ENCODE measurements at regions not wholly inside any gene's neighbourhood (a gene's known extent, or its start where the extent isn't known, plus 50 kb on each side); places are given as distances from the start of the nearest gene placed in this dataset.

- no peak for DNase-seq
- Mint-ChIP-seq H3K36me3 (ENCODE audit: low read depth) (no peaks in the 10 kb centered on the region), H3K27me3 (ENCODE audit: low read depth) (no peaks in the 10 kb centered on the region), H3K27ac (no peak overlapping the region), H3K4me3 (no peak overlapping the region), H3K9me3 (no peaks in the 10 kb centered on the region), H3K4me1 (ENCODE audit: low read depth) (no peaks in the 10 kb centered on the region)
- intact Hi-C loops (cut with micrococcal nuclease): no loop called here
- CTCF ChIA-PET: no interaction called here
These were observed 103.5 kb upstream of the COL5A1 start for GRCh38 chr9:134537951-134538641.

GRCh38 chr9:134538856-134539566 is 102.6 kb upstream of the COL5A1 start:
- no peak overlapping the region for H3K27ac Mint-ChIP-seq
- intact Hi-C loops (cut with micrococcal nuclease): no loop called here
- no peaks in the 10 kb centered on the region for H3K9me3 Mint-ChIP-seq
- H3K36me3 Mint-ChIP-seq (ENCODE audit: low read depth): no peaks in the 10 kb centered on the region
- no peaks in the 10 kb centered on the region for H3K27me3 Mint-ChIP-seq (ENCODE audit: low read depth)
- CTCF ChIA-PET: no interaction called here
- H3K4me3 Mint-ChIP-seq: no peak overlapping the region
- no peak for DNase-seq
- H3K4me1 Mint-ChIP-seq (ENCODE audit: low read depth): no peaks in the 10 kb centered on the region

- CTCF ChIA-PET: no interaction called here
- H3K27me3 Mint-ChIP-seq (ENCODE audit: low read depth): no peaks in the 10 kb centered on the region
- DNase-seq: no peak
- intact Hi-C loops (cut with micrococcal nuclease): no loop called here
- no peaks in the 10 kb centered on the region for H3K36me3 Mint-ChIP-seq (ENCODE audit: low read depth)
- no peaks in the 10 kb centered on the region for H3K4me1 Mint-ChIP-seq (ENCODE audit: low read depth)
- no peak overlapping the region for H3K4me3 Mint-ChIP-seq
- no peak overlapping the region for H3K27ac Mint-ChIP-seq
- H3K9me3 Mint-ChIP-seq: no peaks in the 10 kb centered on the region
These were observed 101.9 kb upstream of the COL5A1 start for GRCh38 chr9:134539586-134540194.

- H3K4me3 Mint-ChIP-seq: no peak overlapping the region
These were observed 101.1 kb upstream of the COL5A1 start for GRCh38 chr9:134540276-134541096.

GRCh38 chr9:134541097-134541747 is 100.4 kb upstream of the COL5A1 start:
- Mint-ChIP-seq H3K36me3 (ENCODE audit: low read depth) (no peaks in the 10 kb centered on the region), H3K9me3 (no peaks in the 10 kb centered on the region), H3K4me3 (no peak overlapping the region), H3K27me3 (ENCODE audit: low read depth) (no peaks in the 10 kb centered on the region), H3K4me1 (ENCODE audit: low read depth) (no peaks in the 10 kb centered on the region), H3K27ac (no peak overlapping the region)
- intact Hi-C loops (cut with micrococcal nuclease): no loop called here
- no peak for DNase-seq
- CTCF ChIA-PET: no interaction called here

More at GRCh38 chr9:134540276-134541096, 101.1 kb upstream of the COL5A1 start:
- Mint-ChIP-seq H3K36me3 (ENCODE audit: low read depth) (no peaks in the 10 kb centered on the region), H3K27ac (no peak overlapping the region), H3K27me3 (ENCODE audit: low read depth) (no peaks in the 10 kb centered on the region), H3K9me3 (no peaks in the 10 kb centered on the region), H3K4me1 (ENCODE audit: low read depth) (no peaks in the 10 kb centered on the region)
- intact Hi-C loops (cut with micrococcal nuclease): no loop called here
- CTCF ChIA-PET: no interaction called here
- DNase-seq: no peak

- H3K9me3 Mint-ChIP-seq: no peaks in the 10 kb centered on the region
- DNase-seq: no peak
- no peaks in the 10 kb centered on the region for H3K36me3 Mint-ChIP-seq (ENCODE audit: low read depth)
- H3K27ac Mint-ChIP-seq: no peak overlapping the region
- CTCF ChIA-PET: no interaction called here
- no peaks in the 10 kb centered on the region for H3K27me3 Mint-ChIP-seq (ENCODE audit: low read depth)
- no peaks in the 10 kb centered on the region for H3K4me1 Mint-ChIP-seq (ENCODE audit: low read depth)
- no peak overlapping the region for H3K4me3 Mint-ChIP-seq
- intact Hi-C loops (cut with micrococcal nuclease): no loop called here
These were observed 97.0 kb upstream of the COL5A1 start for GRCh38 chr9:134544388-134545214.

- Mint-ChIP-seq H3K4me1 (ENCODE audit: low read depth) (no peaks in the 10 kb centered on the region), H3K4me3 (no peak overlapping the region), H3K36me3 (ENCODE audit: low read depth) (no peaks in the 10 kb centered on the region), H3K27me3 (ENCODE audit: low read depth) (no peaks in the 10 kb centered on the region), H3K27ac (no peak overlapping the region), H3K9me3 (no peaks in the 10 kb centered on the region)
- CTCF ChIA-PET: no interaction called here
- intact Hi-C loops (cut with micrococcal nuclease): no loop called here
- DNase-seq: no peak
These were observed 96.4 kb upstream of the COL5A1 start for GRCh38 chr9:134545215-134545542.

- CTCF ChIA-PET: no interaction called here
- Mint-ChIP-seq H3K9me3 (peaks cover 2% of the 10 kb centered on the region), H3K27ac (no peak overlapping the region), H3K36me3 (ENCODE audit: low read depth) (no peaks in the 10 kb centered on the region), H3K4me3 (no peak overlapping the region), H3K4me1 (ENCODE audit: low read depth) (no peaks in the 10 kb centered on the region), H3K27me3 (ENCODE audit: low read depth) (no peaks in the 10 kb centered on the region)
- DNase-seq: no peak
- intact Hi-C loops (cut with micrococcal nuclease): no loop called here
These were observed 95.9 kb upstream of the COL5A1 start for GRCh38 chr9:134545543-134546245.

- Mint-ChIP-seq H3K27ac (no peak overlapping the region), H3K9me3 (peaks cover 2% of the 10 kb centered on the region), H3K36me3 (ENCODE audit: low read depth) (no peaks in the 10 kb centered on the region), H3K27me3 (ENCODE audit: low read depth) (no peaks in the 10 kb centered on the region), H3K4me1 (ENCODE audit: low read depth) (no peaks in the 10 kb centered on the region), H3K4me3 (no peak overlapping the region)
- CTCF ChIA-PET: no interaction called here
- DNase-seq: no peak
- intact Hi-C loops (cut with micrococcal nuclease): no loop called here
These were observed 95.3 kb upstream of the COL5A1 start for GRCh38 chr9:134546246-134546731.

GRCh38 chr9:134546746-134547145 is 94.9 kb upstream of the COL5A1 start:
- H3K27ac Mint-ChIP-seq: no peak overlapping the region
- H3K27me3 Mint-ChIP-seq (ENCODE audit: low read depth): no peaks in the 10 kb centered on the region
- H3K36me3 Mint-ChIP-seq (ENCODE audit: low read depth): no peaks in the 10 kb centered on the region
- H3K9me3 Mint-ChIP-seq: peaks cover 2% of the 10 kb centered on the region
- CTCF ChIA-PET: no interaction called here
- H3K4me3 Mint-ChIP-seq: no peak overlapping the region
- intact Hi-C loops (cut with micrococcal nuclease): no loop called here
- no peaks in the 10 kb centered on the region for H3K4me1 Mint-ChIP-seq (ENCODE audit: low read depth)
- DNase-seq: no peak
